GM18499 (cell line): ENCODE measurements at regions not wholly inside any gene's neighbourhood (a gene's known extent, or its start where the extent isn't known, plus 50 kb on each side); places are given as distances from the start of the nearest gene placed in this dataset.
"Not testable (repeated sequence)": the region's sequence is repeated elsewhere in the genome, so short reads cannot be mapped to it uniquely, and the experiment has no call there.

Experiments
- ATAC-seq: cut with Tn5 transposase; IDR thresholded peaks from one replicate; pipeline ENCODE4 v1.9.1; 2021; ENCODE audit warnings: moderate number of reproducible peaks; ENCODE audit not compliant: insufficient read depth, unreplicated experiment

- ATAC-seq: no peak
These were observed 161.7 kb downstream of the SMARCA1 start for GRCh38 chrX:129361576-129361975.

- ATAC-seq: peak; percentile 90
These were observed 163.1 kb downstream of the SMARCA1 start for GRCh38 chrX:129360175-129360574.

GRCh38 chrX:129359269-129359668 is 164.0 kb downstream of the SMARCA1 start:
- no peak for ATAC-seq

- ATAC-seq: not testable (repeated sequence)
These were observed 165.9 kb downstream of the SMARCA1 start for GRCh38 chrX:129357428-129357827.

GRCh38 chrX:129347291-129347690 is 176.0 kb downstream of the SMARCA1 start:
- no peak for ATAC-seq

GRCh38 chrX:129346574-129346973 is 176.7 kb downstream of the SMARCA1 start:
- ATAC-seq: no peak

GRCh38 chrX:129337264-129337663 is 186.0 kb downstream of the SMARCA1 start:
- ATAC-seq: not testable (repeated sequence)

- ATAC-seq: no peak
These were observed 200.2 kb downstream of the SMARCA1 start for GRCh38 chrX:129323115-129323514.

- no peak for ATAC-seq
These were observed 204.9 kb downstream of the SMARCA1 start for GRCh38 chrX:129318375-129318774.

GRCh38 chrX:129316461-129316860 is 206.8 kb downstream of the SMARCA1 start:
- no peak for ATAC-seq

- no peak for ATAC-seq
These were observed 213.3 kb downstream of the SMARCA1 start for GRCh38 chrX:129310000-129310399.

GRCh38 chrX:129262912-129263311 is 260.4 kb downstream of the SMARCA1 start:
- ATAC-seq: no peak

GRCh38 chrX:129255516-129255915 is 267.8 kb downstream of the SMARCA1 start:
- not testable (repeated sequence) for ATAC-seq

GRCh38 chrX:129249563-129249962 is 273.7 kb downstream of the SMARCA1 start:
- ATAC-seq: no peak

GRCh38 chrX:129247642-129248041 is 275.6 kb downstream of the SMARCA1 start:
- no peak for ATAC-seq

- ATAC-seq: no peak
These were observed 283.9 kb downstream of the SMARCA1 start for GRCh38 chrX:129239371-129239770.

- ATAC-seq: no peak
These were observed 285.3 kb downstream of the SMARCA1 start for GRCh38 chrX:129238011-129238410.

GRCh38 chrX:129235903-129236302 is 287.4 kb downstream of the SMARCA1 start:
- no peak for ATAC-seq

GRCh38 chrX:129233786-129234185 is 289.5 kb downstream of the SMARCA1 start:
- ATAC-seq: no peak

- ATAC-seq: no peak
These were observed 292.3 kb downstream of the SMARCA1 start for GRCh38 chrX:129230850-129231512.

GRCh38 chrX:129230168-129230567 is 293.1 kb downstream of the SMARCA1 start:
- ATAC-seq: no peak

GRCh38 chrX:129227366-129227765 is 295.9 kb downstream of the SMARCA1 start:
- no peak for ATAC-seq
